Activated T-cell treated with anti-CD3 and anti-CD28 coated beads, Interleukin-2, amount 50 U/mL, for 4 hours (primary cell): ENCODE measurements at regions not wholly inside any gene's neighbourhood (a gene's known extent, or its start where the extent isn't known, plus 50 kb on each side); places are given as distances from the start of the nearest gene placed in this dataset.
"Not testable (repeated sequence)": the region's sequence is repeated elsewhere in the genome, so short reads cannot be mapped to it uniquely, and the experiment has no call there.

ENCODE experiments used
- ATAC-seq, 2 donors: fragments of 200-7000 bp; cut with Tn5 transposase; one replicate each; pipeline ENCODE4 v1.10.0; 2021
- DNase-seq: peaks from one replicate; pipeline ENCODE4 v3.0.0-alpha.2; 2020
- H3K27me3 Mint-ChIP-seq: one replicate; pipeline ENCODE4 v1.8.0; 2021; ENCODE audit warnings: low read depth, mixed read lengths
- H3K36me3 Mint-ChIP-seq: one replicate; pipeline ENCODE4 v1.8.0; 2022; ENCODE audit warnings: mixed read lengths; ENCODE audit not compliant: insufficient read depth
- H3K4me1 Mint-ChIP-seq: one replicate; pipeline ENCODE4 v1.8.0; 2021; ENCODE audit warnings: low read depth, mixed read lengths
- H3K4me3 Mint-ChIP-seq: one replicate; pipeline ENCODE4 v1.8.0; 2021; ENCODE audit warnings: mild to moderate bottlenecking, moderate library complexity, mixed read lengths
- H3K9me3 Mint-ChIP-seq: one replicate; pipeline ENCODE4 v1.8.0; 2021; ENCODE audit warnings: mixed read lengths

DNA sequence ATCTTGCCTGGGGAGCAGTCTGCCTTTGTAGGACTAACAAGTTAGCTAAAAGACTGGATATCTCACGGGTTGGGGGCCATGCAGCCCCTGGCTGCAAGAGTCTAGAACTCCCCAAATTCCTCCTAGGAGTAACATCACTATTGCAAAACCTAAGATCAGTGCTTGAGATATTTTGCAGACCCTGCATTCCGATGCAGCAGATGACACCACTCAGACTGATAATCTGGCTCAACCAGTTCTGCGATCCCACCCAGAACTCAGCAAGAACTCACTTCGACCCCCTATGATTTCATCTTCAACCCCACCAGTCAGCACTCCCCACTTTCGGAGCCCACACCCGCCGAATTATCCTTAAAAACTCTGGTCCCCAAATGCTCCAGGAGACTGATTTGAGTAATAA lies 834.0 kb downstream of the C4orf33 start:
- no peaks in the 10 kb centered on the region for H3K36me3 Mint-ChIP-seq
- no peaks in the 10 kb centered on the region for H3K9me3 Mint-ChIP-seq
- no peaks in the 10 kb centered on the region for H3K4me1 Mint-ChIP-seq
- DNase-seq (no peak), ATAC-seq (no peak)
- no peaks in the 10 kb centered on the region for H3K27me3 Mint-ChIP-seq
- H3K4me3 Mint-ChIP-seq = no peak overlapping the region

GRCh38 chr4:129950217-129950616 lies 854.3 kb downstream of the C4orf33 start:
- ATAC-seq (no peak), DNase-seq (no peak)
- Mint-ChIP-seq H3K27me3 (no peaks in the 10 kb centered on the region), H3K9me3 (peaks cover 2% of the 10 kb centered on the region), H3K4me3 (no peak overlapping the region), H3K36me3 (no peaks in the 10 kb centered on the region), H3K4me1 (no peaks in the 10 kb centered on the region)

GRCh38 chr4:129966175-129966574 lies 870.2 kb downstream of the C4orf33 start:
- no peak overlapping the region for H3K4me3 Mint-ChIP-seq
- H3K36me3 Mint-ChIP-seq = no peaks in the 10 kb centered on the region
- ATAC-seq = no peak
- H3K27me3 Mint-ChIP-seq = no peaks in the 10 kb centered on the region
- H3K9me3 Mint-ChIP-seq = no peaks in the 10 kb centered on the region
- no peak for DNase-seq
- H3K4me1 Mint-ChIP-seq = no peaks in the 10 kb centered on the region

GRCh38 chr4:129968366-129968765 lies 872.4 kb downstream of the C4orf33 start:
- no peaks in the 10 kb centered on the region for H3K27me3 Mint-ChIP-seq
- no peak for ATAC-seq
- no peaks in the 10 kb centered on the region for H3K4me1 Mint-ChIP-seq
- no peak for DNase-seq
- H3K4me3 Mint-ChIP-seq = no peak overlapping the region
- no peaks in the 10 kb centered on the region for H3K36me3 Mint-ChIP-seq
- peaks cover 3% of the 10 kb centered on the region for H3K9me3 Mint-ChIP-seq

GRCh38 chr4:129968778-129969177 lies 872.8 kb downstream of the C4orf33 start:
- no peaks in the 10 kb centered on the region for H3K36me3 Mint-ChIP-seq
- H3K27me3 Mint-ChIP-seq = no peaks in the 10 kb centered on the region
- ATAC-seq = no peak
- no peak overlapping the region for H3K4me3 Mint-ChIP-seq
- no peaks in the 10 kb centered on the region for H3K4me1 Mint-ChIP-seq
- H3K9me3 Mint-ChIP-seq = peaks cover 3% of the 10 kb centered on the region
- no peak for DNase-seq

DNA sequence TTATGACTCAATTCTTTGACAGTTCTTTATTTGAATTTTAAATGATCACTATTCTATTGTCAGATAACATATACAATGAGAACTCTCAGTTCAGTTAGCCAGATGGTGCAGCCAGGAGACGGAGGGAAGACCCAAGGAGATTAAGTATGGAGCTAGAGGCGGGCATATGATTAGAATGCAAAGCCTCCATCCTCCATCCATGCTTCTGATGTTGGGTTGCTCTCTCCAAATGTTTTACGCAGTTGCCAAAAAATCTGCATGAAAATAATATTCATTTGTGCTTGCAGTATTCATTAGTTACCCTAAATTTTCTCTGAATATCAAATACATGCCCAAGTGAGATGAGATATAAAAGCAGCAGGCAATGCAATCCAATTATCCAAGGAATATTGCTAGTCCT lies 874.8 kb downstream of the C4orf33 start:
- Mint-ChIP-seq H3K4me3 (no peak overlapping the region), H3K4me1 (no peaks in the 10 kb centered on the region), H3K27me3 (no peaks in the 10 kb centered on the region), H3K9me3 (peaks cover 3% of the 10 kb centered on the region), H3K36me3 (no peaks in the 10 kb centered on the region)
- no peak for ATAC-seq
- DNase-seq = no peak

DNA sequence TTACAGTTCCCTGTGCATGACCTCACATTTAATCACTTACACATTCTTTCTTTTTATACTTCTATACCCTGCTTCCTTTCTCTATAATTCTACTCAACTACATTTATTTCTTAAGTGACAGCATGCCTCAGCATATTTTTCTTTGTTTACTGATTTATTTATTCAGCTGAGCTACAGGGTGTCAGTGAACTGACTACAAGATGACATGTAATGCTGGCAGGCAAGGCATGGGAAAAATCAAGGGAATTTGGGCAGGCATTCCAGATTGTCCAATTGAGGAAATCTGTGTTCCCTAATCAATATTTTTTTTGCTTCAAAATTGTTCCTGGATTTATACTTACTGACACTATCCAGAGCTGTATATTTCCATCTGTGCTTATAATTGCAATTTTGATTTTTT lies 875.5 kb downstream of the C4orf33 start:
- H3K4me3 Mint-ChIP-seq = no peak overlapping the region
- H3K36me3 Mint-ChIP-seq = no peaks in the 10 kb centered on the region
- no peak for ATAC-seq

DNA sequence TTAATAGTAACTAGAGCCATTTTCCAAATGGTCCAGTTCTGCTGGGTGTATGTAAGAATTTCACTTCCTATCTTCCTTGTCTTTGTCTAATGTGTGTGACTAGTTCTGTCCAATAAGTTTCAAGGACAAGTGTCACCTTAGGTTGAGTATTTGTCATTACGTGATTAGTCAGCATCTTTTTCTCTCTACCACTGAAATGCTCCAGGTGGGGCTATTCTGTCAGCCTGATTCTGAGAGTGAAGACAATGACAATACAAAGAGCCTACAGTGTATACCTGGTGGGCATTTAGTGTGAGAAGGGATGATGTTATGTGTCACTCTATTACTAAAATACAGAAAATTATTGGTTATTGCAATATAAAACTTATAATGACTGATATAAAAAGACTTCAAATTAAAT lies 876.3 kb downstream of the C4orf33 start:
- Mint-ChIP-seq H3K4me3 (no peak overlapping the region), H3K9me3 (peaks cover 3% of the 10 kb centered on the region), H3K27me3 (no peaks in the 10 kb centered on the region), H3K36me3 (no peaks in the 10 kb centered on the region), H3K4me1 (no peaks in the 10 kb centered on the region)
- ATAC-seq (no peak), DNase-seq (no peak)

More for the DNA sequence above, 875.5 kb downstream of the C4orf33 start:
- H3K27me3 Mint-ChIP-seq = no peaks in the 10 kb centered on the region
- no peak for DNase-seq
- no peaks in the 10 kb centered on the region for H3K4me1 Mint-ChIP-seq
- peaks cover 3% of the 10 kb centered on the region for H3K9me3 Mint-ChIP-seq

DNA sequence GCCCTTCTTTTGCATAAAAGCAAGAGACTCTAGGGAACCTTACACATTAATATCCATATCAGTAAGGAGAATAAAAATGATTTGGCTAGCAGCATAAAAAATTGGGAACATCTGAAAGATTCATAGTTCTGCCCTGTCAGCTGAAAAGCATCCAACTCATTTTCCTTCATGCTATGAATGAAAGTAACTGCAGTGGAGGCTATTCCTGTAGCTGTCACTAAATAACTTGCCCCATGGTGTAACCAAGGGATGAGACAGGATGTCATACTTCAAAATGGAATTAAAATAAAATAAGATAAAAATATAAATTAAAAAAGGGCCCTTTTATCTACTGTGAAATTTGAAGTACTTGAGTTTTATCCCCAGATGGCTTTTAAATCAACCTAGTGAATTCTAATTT lies 878.8 kb downstream of the C4orf33 start:
- Mint-ChIP-seq H3K4me3 (no peak overlapping the region), H3K4me1 (no peaks in the 10 kb centered on the region), H3K9me3 (peaks cover 6% of the 10 kb centered on the region), H3K27me3 (no peaks in the 10 kb centered on the region), H3K36me3 (no peaks in the 10 kb centered on the region)
- no peak for ATAC-seq
- DNase-seq = no peak

- Mint-ChIP-seq H3K9me3 (peaks cover 3% of the 10 kb centered on the region), H3K27me3 (no peaks in the 10 kb centered on the region), H3K4me3 (no peak overlapping the region), H3K4me1 (no peaks in the 10 kb centered on the region), H3K36me3 (no peaks in the 10 kb centered on the region)
- ATAC-seq (no peak), DNase-seq (no peak)
These were observed 882.4 kb downstream of the C4orf33 start for GRCh38 chr4:129978315-129978714.

GRCh38 chr4:129988957-129989356 lies 893.0 kb downstream of the C4orf33 start:
- Mint-ChIP-seq H3K36me3 (no peaks in the 10 kb centered on the region), H3K27me3 (no peaks in the 10 kb centered on the region), H3K9me3 (peaks cover 4% of the 10 kb centered on the region), H3K4me3 (no peak overlapping the region), H3K4me1 (no peaks in the 10 kb centered on the region)
- DNase-seq = no peak
- ATAC-seq = no peak

DNA sequence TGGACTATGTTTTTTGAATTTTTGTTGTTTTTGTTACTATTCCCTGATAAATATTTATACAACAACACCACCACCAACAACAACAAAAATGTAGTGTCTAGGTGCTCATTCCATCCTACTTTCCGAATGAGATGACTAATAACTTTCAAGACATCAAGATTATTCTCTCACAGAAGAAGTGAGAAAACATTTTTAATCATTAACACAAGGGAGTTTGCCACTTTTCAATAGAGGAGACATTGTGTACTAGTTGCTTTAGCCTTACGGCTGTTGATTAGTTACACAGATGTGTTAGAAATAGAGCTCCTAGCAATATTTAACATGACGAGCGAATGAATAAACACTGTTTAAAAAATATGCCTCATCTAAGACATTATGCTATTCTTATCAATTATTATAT lies 898.8 kb downstream of the C4orf33 start:
- no peak for DNase-seq
- Mint-ChIP-seq H3K9me3 (peaks cover 7% of the 10 kb centered on the region), H3K27me3 (no peaks in the 10 kb centered on the region), H3K4me3 (no peak overlapping the region), H3K4me1 (no peaks in the 10 kb centered on the region), H3K36me3 (no peaks in the 10 kb centered on the region)
- no peak for ATAC-seq

DNA sequence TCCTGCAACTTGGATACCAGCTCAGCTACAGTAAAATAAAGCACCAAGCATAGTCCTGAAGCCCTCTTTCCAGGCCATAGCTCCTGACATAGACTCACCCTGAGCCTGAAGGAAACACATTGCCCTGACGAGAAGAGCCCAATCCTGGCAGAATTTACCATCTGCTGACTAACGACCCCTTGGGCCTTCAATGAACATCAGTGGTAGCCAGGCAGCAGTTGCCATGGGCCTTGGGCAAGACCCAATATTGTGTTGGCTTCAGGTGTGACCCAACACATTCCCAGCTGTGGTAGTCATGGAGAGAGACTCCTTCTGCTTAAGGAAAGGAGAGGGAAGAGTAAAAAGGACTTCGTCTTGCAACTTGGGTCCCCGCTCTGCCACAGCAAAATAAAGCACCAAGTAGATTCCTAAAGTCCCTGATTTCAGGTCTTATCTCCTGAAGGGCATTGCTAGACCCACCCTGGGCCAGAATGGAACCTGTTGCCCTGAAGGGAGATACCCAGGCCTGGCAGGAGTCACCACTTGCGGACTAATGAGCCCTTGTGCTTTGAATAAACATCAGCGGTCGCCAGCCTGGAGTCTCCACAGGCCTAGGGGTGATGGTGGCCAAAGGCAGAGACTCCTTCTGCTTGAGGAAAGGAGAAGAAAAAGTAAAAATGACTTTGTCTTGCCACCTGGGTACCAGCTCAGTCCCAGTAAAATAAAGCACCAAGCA lies 902.6 kb downstream of the C4orf33 start:
- H3K4me3 Mint-ChIP-seq = no peak overlapping the region
- peaks cover 11% of the 10 kb centered on the region for H3K9me3 Mint-ChIP-seq
- ATAC-seq = no peak

GRCh38 chr4:129999156-129999555 lies 903.2 kb downstream of the C4orf33 start:
- peaks cover 11% of the 10 kb centered on the region for H3K9me3 Mint-ChIP-seq
- ATAC-seq (no peak), DNase-seq (no peak)
- H3K4me1 Mint-ChIP-seq = no peaks in the 10 kb centered on the region
- no peaks in the 10 kb centered on the region for H3K27me3 Mint-ChIP-seq
- H3K36me3 Mint-ChIP-seq = no peaks in the 10 kb centered on the region
- H3K4me3 Mint-ChIP-seq = no peak overlapping the region

More for the DNA sequence above, 902.6 kb downstream of the C4orf33 start:
- Mint-ChIP-seq H3K4me1 (no peaks in the 10 kb centered on the region), H3K27me3 (no peaks in the 10 kb centered on the region), H3K36me3 (no peaks in the 10 kb centered on the region)
- DNase-seq = no peak

DNA sequence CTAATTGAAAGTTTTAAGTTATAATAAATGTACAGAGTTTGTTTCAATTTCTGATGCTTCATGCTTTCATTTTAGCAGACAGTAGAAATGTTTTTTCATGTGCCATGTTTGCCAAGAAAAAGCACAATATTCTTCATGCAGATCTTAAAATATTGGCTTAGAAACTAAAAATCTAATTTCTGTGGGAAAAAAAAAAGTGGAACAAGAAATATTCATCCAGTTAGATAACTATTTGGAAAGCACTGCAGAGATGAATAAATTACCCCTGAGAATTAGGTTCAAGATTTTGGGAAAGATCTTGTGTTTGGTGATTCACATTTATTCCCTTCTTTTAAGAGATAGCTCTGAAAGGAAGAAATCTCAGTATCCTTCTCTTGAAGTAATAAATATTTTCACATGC lies 912.5 kb downstream of the C4orf33 start:
- H3K4me3 Mint-ChIP-seq = no peak overlapping the region
- H3K4me1 Mint-ChIP-seq = no peaks in the 10 kb centered on the region
- DNase-seq = no peak
- peaks cover 5% of the 10 kb centered on the region for H3K9me3 Mint-ChIP-seq
- no peaks in the 10 kb centered on the region for H3K36me3 Mint-ChIP-seq
- no peak for ATAC-seq
- no peaks in the 10 kb centered on the region for H3K27me3 Mint-ChIP-seq

GRCh38 chr4:130012806-130013205 lies 916.9 kb downstream of the C4orf33 start:
- H3K36me3 Mint-ChIP-seq, H3K4me3 Mint-ChIP-seq, DNase-seq, H3K9me3 Mint-ChIP-seq, H3K4me1 Mint-ChIP-seq, H3K27me3 Mint-ChIP-seq, ATAC-seq: not testable (repeated sequence)
